ENCODE measurements at regions not wholly inside any gene's neighbourhood (a gene's known extent, or its start where the extent isn't known, plus 50 kb on each side); places are given as distances from the start of the nearest gene placed in this dataset.
"Not testable (repeated sequence)": the region's sequence is repeated elsewhere in the genome, so short reads cannot be mapped to it uniquely, and the experiment has no call there.

DNA sequence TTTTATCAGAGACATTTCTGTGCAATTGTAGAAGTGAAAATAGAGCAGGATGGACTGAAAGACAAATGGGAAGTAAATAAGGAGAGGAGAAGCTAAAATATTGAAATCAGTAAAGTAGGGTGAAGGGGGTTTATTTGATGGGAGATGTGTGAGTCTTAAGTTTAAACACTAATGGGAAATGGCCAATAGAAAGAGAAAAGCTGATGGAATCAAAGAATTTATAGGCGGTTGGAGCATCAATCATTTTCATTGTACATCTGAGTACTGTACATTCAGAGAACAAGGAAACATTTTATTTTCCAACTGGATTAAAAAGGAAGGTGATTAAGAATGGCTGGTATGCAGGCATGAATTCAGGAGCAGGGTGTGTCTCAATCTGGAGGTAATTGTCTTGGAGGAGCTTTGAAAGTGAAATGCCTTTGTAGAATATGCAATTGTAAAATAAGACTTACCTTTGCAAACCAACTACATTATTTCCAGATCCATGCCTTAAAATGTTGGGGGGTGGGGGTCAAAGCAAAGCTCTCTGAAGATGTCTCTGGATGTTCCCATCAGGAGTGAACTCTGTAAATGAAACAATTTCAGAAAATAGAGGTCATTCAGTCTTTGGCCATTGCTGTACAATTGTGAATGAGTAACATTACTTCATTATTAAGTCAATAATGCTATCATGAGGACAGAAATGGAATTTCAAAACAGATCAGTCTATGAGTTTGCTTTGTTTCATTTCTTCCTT lies 227.4 kb downstream of the SPATA31A1 start:
- H3K4me1 ChIP-seq (ENCODE audit: control insufficient read depth in 1 of 2, insufficient read depth in 1 of 2, low read depth in 1 of 2, low read length in 1 of 2); H3K27ac ChIP-seq; H3K9me3 ChIP-seq; H3K4me3 ChIP-seq (ENCODE audit: low read depth in 1 of 2, low read length in 1 of 2); H3K36me3 ChIP-seq; H3K27me3 ChIP-seq: not testable (repeated sequence)

DNA sequence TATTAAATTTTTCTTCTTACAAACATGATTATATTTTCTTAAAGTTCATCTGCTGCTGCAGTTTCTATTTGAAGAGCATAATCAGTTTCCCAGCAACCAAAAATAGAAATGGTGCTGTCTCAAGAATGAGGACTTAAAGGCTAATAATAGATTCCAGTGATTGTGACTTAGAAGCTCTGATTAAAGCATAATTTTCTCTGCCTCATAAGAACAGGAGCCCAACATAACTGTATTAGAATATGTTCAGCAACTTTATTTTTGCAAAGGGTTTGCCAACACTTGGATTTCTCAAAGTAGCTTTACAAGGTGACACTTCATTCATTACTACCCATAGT lies 227.9 kb downstream of the SPATA31A1 start:
- H3K36me3 ChIP-seq; H3K4me3 ChIP-seq (ENCODE audit: low read depth in 1 of 2, low read length in 1 of 2); H3K27me3 ChIP-seq; H3K9me3 ChIP-seq; H3K27ac ChIP-seq; H3K4me1 ChIP-seq (ENCODE audit: control insufficient read depth in 1 of 2, insufficient read depth in 1 of 2, low read depth in 1 of 2, low read length in 1 of 2): not testable (repeated sequence)

DNA sequence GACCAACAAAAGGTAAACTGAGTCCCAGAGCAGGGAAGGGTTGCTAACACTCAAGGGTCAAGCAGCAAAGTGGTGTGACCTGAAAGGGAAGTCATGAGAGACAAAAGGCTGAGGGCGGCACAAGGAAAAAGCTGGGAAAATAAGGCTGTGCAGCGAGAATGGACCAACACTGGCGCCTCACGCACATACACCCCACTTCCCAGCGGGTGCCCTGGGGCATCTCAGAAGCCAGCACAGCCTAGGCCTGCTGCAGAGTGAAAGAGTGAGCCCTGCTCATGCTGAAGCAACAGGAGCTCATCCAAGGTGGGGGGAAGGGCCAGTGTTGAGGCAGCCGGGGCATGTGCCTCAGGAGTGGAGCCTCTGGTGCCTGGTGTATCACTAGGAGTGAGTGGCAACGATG lies 229.8 kb downstream of the SPATA31A1 start:
- not testable (repeated sequence) for H3K4me3 ChIP-seq (ENCODE audit: low read depth in 1 of 2, low read length in 1 of 2); H3K27me3 ChIP-seq; H3K4me1 ChIP-seq (ENCODE audit: control insufficient read depth in 1 of 2, insufficient read depth in 1 of 2, low read depth in 1 of 2, low read length in 1 of 2); H3K9me3 ChIP-seq; H3K36me3 ChIP-seq; H3K27ac ChIP-seq

DNA sequence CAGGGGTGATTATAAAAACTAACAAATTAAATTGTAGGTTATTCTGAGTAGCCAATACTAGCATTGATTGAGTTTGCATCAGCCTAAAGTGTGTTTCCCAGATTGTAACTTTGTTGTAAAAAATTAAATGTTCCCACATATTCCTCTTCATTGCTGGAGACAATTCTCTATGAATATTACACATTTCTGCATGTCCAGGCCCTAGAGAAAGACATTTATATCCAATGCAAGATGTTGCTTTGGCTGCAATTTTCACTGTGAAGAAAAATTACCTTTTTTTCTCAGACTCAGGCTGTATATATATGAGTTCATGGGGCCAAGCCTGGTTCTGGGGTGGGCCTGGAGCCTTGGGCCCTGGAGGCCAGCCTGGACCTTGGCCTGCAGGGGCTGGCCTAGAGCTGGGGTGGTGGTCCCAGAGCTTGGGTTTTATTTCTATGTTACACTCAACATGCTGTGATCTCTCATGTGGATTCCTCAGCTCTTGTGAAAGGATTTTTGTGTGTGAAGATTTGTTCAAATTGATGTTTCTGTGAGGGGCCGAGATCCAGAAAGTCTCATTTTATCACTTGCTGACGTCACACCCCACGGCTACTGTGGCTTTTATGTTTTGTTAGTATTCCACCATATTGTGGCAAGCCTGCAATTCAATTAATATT lies 232.5 kb downstream of the SPATA31A1 start:
- Histone ChIP-seq H3K4me3 (ENCODE audit: low read depth in 1 of 2, low read length in 1 of 2) (no peak overlapping the region), H3K9me3 (no peaks in the 10 kb centered on the region), H3K27me3 (no peaks in the 10 kb centered on the region), H3K27ac (no peak overlapping the region), H3K4me1 (ENCODE audit: control insufficient read depth in 1 of 2, insufficient read depth in 1 of 2, low read depth in 1 of 2, low read length in 1 of 2) (peaks cover 3 to 6% of the 10 kb centered on the region in 2 experiments), H3K36me3 (no peaks in the 10 kb centered on the region)
- TF ChIP-seq, protein P1, sequence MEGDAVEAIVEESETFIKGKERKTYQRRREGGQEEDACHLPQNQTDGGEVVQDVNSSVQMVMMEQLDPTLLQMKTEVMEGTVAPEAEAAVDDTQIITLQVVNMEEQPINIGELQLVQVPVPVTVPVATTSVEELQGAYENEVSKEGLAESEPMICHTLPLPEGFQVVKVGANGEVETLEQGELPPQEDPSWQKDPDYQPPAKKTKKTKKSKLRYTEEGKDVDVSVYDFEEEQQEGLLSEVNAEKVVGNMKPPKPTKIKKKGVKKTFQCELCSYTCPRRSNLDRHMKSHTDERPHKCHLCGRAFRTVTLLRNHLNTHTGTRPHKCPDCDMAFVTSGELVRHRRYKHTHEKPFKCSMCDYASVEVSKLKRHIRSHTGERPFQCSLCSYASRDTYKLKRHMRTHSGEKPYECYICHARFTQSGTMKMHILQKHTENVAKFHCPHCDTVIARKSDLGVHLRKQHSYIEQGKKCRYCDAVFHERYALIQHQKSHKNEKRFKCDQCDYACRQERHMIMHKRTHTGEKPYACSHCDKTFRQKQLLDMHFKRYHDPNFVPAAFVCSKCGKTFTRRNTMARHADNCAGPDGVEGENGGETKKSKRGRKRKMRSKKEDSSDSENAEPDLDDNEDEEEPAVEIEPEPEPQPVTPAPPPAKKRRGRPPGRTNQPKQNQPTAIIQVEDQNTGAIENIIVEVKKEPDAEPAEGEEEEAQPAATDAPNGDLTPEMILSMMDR (IDR thresholded peaks at IDR 0.05), result no peak

DNA sequence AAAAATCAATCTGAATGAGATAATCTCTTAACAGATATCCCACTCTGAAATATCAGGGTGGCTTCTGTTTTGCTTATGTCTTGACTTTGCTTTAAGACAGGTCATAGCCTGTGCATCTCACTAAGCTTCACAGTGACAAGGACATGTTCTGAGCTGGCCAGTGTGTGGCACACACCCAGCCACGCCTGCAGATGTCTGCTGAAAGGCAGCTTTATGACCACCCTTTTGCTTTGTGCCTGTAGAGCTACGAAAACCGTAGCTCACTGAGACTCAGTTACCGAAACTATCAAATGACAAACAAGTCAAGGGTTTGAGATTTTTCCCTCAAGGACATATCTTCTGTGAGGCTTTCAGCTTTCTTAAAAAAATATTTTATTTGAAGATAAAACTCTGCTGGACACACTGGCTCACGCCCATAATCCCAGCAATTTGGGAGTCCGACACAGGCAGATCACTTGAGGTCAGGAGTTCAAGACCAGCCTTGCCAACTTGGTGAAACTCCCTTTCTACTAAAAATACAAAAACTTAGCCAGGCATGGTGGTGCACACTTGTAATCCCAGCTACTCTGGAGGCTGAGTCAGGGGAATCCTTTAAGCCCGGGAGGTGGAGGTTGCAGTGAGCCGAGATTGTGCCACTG lies 233.2 kb downstream of the SPATA31A1 start:
- peaks cover 4 to 9% of the 10 kb centered on the region in 2 experiments for H3K4me1 ChIP-seq (ENCODE audit: control insufficient read depth in 1 of 2, insufficient read depth in 1 of 2, low read depth in 1 of 2, low read length in 1 of 2)
- H3K4me3 ChIP-seq (ENCODE audit: low read depth in 1 of 2, low read length in 1 of 2), result no peak overlapping the region
- TF ChIP-seq, protein P1 (IDR thresholded peaks at IDR 0.05), result no peak
- no peaks in the 10 kb centered on the region for H3K36me3 ChIP-seq
- no peak overlapping the region for H3K27ac ChIP-seq
- no peaks in the 10 kb centered on the region for H3K9me3 ChIP-seq
- no peaks in the 10 kb centered on the region for H3K27me3 ChIP-seq

DNA sequence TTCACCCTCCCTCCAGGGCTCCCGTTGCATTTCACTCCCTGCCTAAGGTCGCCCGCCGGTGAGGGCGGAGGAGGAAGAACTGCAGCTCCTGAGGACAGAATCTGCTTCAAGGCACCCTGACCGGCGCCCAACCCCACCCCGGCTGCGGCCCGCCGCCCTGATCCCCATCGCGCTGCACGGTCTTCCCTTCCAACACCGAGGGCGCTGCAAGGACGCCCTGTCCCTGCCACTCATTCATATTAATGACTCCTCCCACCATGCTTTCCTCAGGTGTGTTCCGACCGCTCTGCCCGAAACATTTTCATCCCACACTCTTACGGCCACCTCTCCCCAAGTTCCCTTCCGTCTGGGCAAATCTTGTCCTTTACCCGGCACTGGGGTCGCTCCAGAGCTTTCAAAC lies 248.6 kb downstream of the SPATA31A1 start:
- H3K9me3 ChIP-seq; H3K27ac ChIP-seq; H3K27me3 ChIP-seq; H3K4me1 ChIP-seq (ENCODE audit: control insufficient read depth in 1 of 2, insufficient read depth in 1 of 2, low read depth in 1 of 2, low read length in 1 of 2); H3K4me3 ChIP-seq (ENCODE audit: low read depth in 1 of 2, low read length in 1 of 2); H3K36me3 ChIP-seq: not testable (repeated sequence)

DNA sequence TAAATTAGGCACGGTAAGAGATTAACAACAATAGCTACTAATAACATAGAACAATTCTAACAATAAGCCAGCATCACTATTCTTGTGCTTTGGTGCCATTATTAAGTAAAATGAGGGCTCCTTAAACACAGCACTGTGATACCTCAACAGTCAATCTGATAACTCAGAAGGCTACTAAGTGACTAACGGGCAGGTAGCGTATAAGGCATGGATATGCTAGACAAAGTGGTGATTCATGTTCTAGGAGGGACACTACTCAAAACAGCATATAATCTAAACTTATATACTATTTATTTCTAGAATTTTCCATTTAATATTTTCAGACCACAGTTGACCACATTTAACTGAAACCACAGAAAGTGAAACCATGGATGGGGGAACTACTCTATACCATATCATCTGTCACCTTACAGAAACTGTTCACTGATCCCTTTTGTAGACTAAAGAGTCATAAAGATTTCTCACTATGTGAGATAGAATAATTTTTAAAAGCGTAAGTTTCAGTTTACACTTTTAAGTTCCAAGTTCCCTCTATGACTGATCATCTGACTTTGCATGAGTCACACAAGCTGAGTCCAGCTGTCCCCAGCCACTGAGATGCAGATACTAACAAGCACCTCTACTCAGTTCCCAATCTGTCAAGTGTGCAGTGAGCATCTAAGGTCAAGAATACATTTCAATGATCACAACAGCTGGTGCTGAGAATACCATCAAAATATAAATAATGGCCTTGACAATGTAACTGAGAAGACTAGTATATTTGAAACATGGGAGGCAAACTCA lies 256.2 kb downstream of the SPATA31A1 start:
- H3K27ac ChIP-seq; H3K4me3 ChIP-seq (ENCODE audit: low read depth in 1 of 2, low read length in 1 of 2); H3K9me3 ChIP-seq; H3K4me1 ChIP-seq (ENCODE audit: control insufficient read depth in 1 of 2, insufficient read depth in 1 of 2, low read depth in 1 of 2, low read length in 1 of 2); H3K27me3 ChIP-seq; H3K36me3 ChIP-seq: not testable (repeated sequence)

DNA sequence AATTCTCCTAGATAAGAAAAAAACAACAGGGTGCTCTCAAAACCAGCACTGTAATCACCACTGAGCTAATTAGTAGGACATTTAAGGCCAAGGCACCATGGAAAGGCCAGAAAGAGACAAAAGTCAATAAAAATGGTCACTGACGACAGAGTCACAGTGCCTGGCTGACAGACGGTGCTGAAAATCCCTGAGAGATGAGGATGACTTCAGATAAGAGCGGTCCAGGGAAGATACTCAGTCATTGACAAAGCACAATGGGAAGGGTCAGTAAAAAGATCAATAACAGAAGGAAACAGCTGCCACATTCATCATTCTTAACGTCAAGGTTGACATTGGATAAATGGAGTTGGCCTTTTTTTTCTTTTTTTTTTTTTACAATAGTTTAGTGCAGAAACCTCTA lies 261.0 kb downstream of the SPATA31A1 start:
- not testable (repeated sequence) for H3K27me3 ChIP-seq; H3K4me1 ChIP-seq (ENCODE audit: control insufficient read depth in 1 of 2, insufficient read depth in 1 of 2, low read depth in 1 of 2, low read length in 1 of 2); H3K9me3 ChIP-seq; H3K4me3 ChIP-seq (ENCODE audit: low read depth in 1 of 2, low read length in 1 of 2); H3K27ac ChIP-seq; H3K36me3 ChIP-seq

DNA sequence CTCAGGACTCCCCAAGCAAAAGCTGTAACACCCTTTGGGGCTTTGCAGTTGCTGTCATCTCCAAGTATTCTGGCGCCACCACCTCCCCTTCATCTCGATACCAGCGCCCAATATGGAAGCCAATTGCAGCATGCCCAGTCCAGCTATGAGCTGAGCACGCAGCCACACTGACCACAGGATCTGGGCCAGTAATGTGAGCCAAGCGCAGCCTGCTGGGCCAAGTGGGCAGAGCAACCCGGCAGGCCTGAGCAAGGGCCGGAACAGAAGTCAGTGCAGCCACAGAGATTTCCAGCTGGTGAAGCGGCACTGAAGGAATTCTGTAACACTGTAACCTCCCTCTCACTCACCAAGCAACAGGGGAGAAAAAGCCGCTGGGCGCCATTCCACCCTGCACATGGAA lies 268.6 kb downstream of the SPATA31A1 start:
- H3K27me3 ChIP-seq; H3K9me3 ChIP-seq; H3K4me1 ChIP-seq (ENCODE audit: control insufficient read depth in 1 of 2, insufficient read depth in 1 of 2, low read depth in 1 of 2, low read length in 1 of 2); H3K4me3 ChIP-seq (ENCODE audit: low read depth in 1 of 2, low read length in 1 of 2); H3K36me3 ChIP-seq; H3K27ac ChIP-seq: not testable (repeated sequence)

DNA sequence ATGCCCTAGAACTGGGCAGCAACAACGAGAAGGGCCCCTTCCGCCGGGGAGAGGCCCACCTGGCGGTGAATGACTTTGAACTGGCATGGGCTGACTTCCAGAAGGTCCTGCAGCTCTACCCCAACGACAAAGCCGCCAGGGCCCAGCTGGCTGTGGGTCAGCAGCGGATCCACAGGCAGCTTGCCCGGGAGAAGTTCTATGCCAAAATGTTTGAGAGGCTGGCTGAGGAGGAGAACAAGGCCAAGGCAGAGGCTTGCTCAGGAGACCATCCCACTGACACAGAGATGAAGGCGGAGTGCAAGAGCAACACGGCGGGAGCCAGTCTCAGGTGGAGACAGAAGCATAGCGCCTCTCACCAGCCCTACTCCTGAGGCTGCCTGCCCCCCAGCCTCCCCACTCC lies 276.6 kb downstream of the SPATA31A1 start:
- not testable (repeated sequence) for H3K27me3 ChIP-seq; H3K4me3 ChIP-seq (ENCODE audit: low read depth in 1 of 2, low read length in 1 of 2); H3K9me3 ChIP-seq; H3K27ac ChIP-seq; H3K4me1 ChIP-seq (ENCODE audit: control insufficient read depth in 1 of 2, insufficient read depth in 1 of 2, low read depth in 1 of 2, low read length in 1 of 2); H3K36me3 ChIP-seq

DNA sequence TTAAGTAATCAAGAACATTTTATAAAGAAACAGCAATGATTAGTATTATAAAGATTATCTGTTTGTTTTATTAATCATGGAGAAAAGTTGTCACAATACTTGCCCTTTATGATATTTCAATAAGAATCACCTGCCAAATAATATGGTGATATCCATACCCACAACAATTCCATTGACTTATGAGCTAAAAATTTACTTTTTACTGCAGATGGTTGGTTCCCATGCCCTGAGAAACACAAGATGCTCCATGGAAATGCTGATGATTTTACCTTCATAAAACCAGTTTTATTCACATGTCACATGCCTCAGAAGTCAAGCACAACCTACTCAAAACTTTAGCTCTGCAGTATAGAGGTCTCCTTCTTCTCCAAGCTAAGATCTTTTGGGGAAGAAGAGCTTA lies 293.6 kb downstream of the SPATA31A1 start:
- not testable (repeated sequence) for H3K27ac ChIP-seq; H3K4me3 ChIP-seq (ENCODE audit: low read depth in 1 of 2, low read length in 1 of 2); H3K27me3 ChIP-seq; H3K4me1 ChIP-seq (ENCODE audit: control insufficient read depth in 1 of 2, insufficient read depth in 1 of 2, low read depth in 1 of 2, low read length in 1 of 2); H3K36me3 ChIP-seq; H3K9me3 ChIP-seq
